GM10266 (cell line): ENCODE measurements at regions not wholly inside any gene's neighbourhood (a gene's known extent, or its start where the extent isn't known, plus 50 kb on each side); places are given as distances from the start of the nearest gene placed in this dataset.

Experiments
- DNase-seq: peaks from one replicate; pipeline ENCODE4 v3.0.0; 2012; ENCODE audit errors: extremely low spot score
- CTCF ChIP-seq: IDR thresholded peaks from 2 replicates; pipeline ENCODE4 v1.5.1; 2012; ENCODE audit warnings: mild to moderate bottlenecking, low read depth; ENCODE audit not compliant: control insufficient read depth, insufficient read depth; ENCODE audit errors: missing control alignments

DNA sequence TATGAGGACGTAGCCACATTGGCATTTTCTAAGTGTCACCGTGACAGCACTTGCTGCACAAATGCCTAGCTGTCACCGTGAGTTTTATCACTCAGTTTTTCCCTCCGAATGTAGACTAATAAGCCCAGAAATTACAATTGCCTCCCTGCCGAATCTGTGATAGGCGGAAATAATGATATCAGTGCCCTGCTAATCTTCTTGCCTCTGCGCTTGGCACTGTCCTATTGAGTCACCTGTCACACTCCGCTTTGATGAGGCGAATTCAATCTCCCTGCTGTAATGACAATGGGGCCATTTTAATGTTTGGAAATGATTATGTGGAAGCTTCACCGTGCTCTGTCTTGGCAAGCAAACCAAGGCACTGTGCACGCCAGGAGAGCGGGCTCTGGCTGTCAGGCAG is 112.8 kb downstream of the LINC00237 start:
- DNase-seq = no peak
- no peak for TF ChIP-seq CTCF

DNA sequence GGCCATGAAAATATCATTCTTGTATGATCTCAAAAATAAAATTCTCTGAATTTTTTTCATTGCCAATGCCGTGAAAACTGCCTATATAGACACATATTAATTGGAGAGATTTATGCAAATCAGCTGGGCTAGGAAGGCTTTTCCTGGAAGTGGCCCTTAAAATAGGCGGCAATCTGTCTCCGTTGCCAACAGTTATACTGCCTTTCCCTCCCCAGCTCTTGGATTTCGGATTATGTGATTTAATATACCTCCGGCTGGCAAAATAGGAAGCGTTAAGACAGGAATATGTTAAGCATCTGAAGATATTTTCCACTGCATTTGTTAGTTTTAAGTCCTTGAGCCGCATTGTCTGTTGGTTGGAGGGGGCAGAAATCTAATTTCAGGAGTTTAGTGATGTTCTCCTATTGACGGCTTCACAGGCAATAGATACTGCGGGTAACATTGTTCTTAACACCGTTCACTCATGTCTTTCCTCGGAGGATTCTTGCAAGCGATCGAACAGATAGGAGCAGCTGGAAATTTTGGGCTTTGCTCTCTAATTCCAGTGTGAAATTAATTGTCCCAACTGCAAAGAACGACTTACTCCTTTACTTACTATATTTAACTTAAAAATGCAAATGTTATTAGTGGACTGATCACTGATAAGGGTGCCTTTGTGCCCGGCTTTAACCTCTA is 113.3 kb downstream of the LINC00237 start:
- DNase-seq = no peak
- no peak for TF ChIP-seq CTCF

GRCh38 chr20:20992277-20992676 is 113.9 kb downstream of the LINC00237 start:
- TF ChIP-seq CTCF = no peak

DNA sequence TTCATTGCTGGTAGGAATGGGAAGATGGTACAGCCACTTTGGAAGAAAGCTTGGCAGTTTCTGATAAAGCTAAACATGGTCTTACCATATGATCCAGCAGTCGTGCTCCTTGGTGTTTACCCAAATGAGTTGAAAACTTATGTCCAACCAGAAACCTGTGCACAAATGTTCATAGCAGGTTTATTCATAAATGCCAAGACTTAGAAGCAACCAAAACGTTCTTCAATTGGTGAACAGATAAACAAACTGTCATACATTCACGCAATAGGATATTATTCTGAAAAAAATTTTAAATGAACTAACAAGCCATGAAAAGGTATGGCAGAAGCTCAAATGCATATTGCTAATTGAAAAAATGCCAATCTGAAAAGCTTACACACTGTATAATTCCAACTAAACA is 117.1 kb downstream of the LINC00237 start:
- no peak for TF ChIP-seq CTCF
- no peak for DNase-seq

More at GRCh38 chr20:20992277-20992676, 113.9 kb downstream of the LINC00237 start:
- no peak for DNase-seq

DNA sequence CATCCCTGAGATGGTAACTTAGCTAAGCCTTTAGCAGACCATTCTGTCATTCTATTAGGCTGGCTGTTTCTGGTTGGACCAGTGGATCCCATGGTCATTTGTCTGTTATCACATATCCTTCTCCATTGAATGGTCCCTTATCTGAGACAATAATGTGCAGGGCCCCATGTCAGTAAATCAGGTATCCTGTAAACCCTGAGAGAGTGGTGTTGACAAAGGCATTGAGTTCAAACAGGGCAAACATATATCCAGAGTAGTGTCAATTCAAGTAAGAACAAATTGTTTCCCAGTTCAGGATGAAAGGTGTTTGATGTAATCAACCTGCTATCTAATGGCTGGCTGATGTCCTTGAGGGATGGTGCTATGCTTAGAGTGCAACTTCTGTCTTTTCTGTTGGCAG is 126.2 kb downstream of the LINC00237 start:
- no peak for TF ChIP-seq CTCF
- no peak for DNase-seq

- no peak for TF ChIP-seq CTCF
- DNase-seq = no peak
Measured at GRCh38 chr20:20977786-20978185, 128.4 kb downstream of the LINC00237 start.

DNA sequence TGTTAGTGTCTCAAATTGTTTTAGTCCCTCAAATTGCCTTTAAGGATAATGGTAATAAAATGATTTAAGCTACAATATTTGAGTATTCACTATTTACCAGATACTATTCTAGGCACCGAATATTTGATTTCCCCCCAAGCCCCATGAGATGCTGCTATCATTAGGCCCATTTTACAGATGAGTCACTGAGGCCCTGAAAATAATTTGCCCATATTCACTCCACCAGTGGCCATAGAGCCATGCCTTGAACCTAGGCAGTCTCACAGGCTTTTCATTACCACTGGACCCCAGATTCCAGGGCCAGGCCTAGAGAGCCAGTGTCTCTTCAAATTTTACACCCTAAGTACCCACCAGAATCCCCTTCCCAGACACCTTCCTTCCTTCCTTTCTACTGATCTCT is 133.7 kb downstream of the LINC00237 start:
- no peak for TF ChIP-seq CTCF
- no peak for DNase-seq
